DOHH2 (cell line): ENCODE measurements at regions not wholly inside any gene's neighbourhood (a gene's known extent, or its start where the extent isn't known, plus 50 kb on each side); places are given as distances from the start of the nearest gene placed in this dataset.

ENCODE experiments used
- H3F3A ChIP-seq: fragments of 200-600 bp; sonication (generic), shearing (Covaris generic); 2 replicates; pipeline ENCODE4 v1.6.0; 2016; ENCODE audit warnings: antibody characterized with exemption, mild to moderate bottlenecking; ENCODE audit not compliant: control insufficient read depth, insufficient read depth
- H3K27ac ChIP-seq: fragments of 200-600 bp; sonication (generic); 2 replicates; pipeline ENCODE4 v1.5.1; 2014; ENCODE audit warnings: low read depth, mild to moderate bottlenecking, low read length, moderate library complexity
- H3K27me3 ChIP-seq: fragments of 200-600 bp; sonication (generic); 2 replicates; pipeline ENCODE4 v1.6.1; 2014; ENCODE audit warnings: mild to moderate bottlenecking, low read length, mixed read lengths; ENCODE audit not compliant: control insufficient read depth
- H3K36me3 ChIP-seq: fragments of 200-600 bp; sonication (generic); 2 replicates; pipeline ENCODE4 v1.6.1; 2014; ENCODE audit warnings: mild to moderate bottlenecking, low read length, moderate library complexity, mixed read lengths; ENCODE audit not compliant: control insufficient read depth
- H3K4me1 ChIP-seq: fragments of 200-600 bp; sonication (generic); 2 replicates; pipeline ENCODE4 v1.6.1; 2014; ENCODE audit warnings: mild to moderate bottlenecking, low read length, mixed read lengths; ENCODE audit not compliant: control insufficient read depth
- H3K4me2 ChIP-seq: fragments of 200-600 bp; sonication (generic); 2 replicates; pipeline ENCODE4 v1.6.0; 2014; ENCODE audit warnings: mild to moderate bottlenecking, low read length, moderate library complexity
- H3K4me3 ChIP-seq: fragments of 200-600 bp; sonication (generic); 2 replicates; pipeline ENCODE4 v1.5.1; 2014; ENCODE audit warnings: mild to moderate bottlenecking, low read length, mixed read lengths
- H3K79me2 ChIP-seq: fragments of 200-600 bp; sonication (generic); 2 replicates; pipeline ENCODE4 v1.6.1; 2014; ENCODE audit warnings: mild to moderate bottlenecking, low read length, mixed read lengths; ENCODE audit not compliant: control insufficient read depth
- H3K9me2 ChIP-seq: fragments of 200-600 bp; sonication (generic); replicated peaks from 2 replicates; pipeline ENCODE4 v1.6.1; 2014; ENCODE audit warnings: mild to moderate bottlenecking, low read length, mixed read lengths; ENCODE audit not compliant: control insufficient read depth
- H3K9me3 ChIP-seq: fragments of 200-600 bp; sonication (generic); 2 replicates; pipeline ENCODE4 v1.6.1; 2014; ENCODE audit warnings: antibody characterized with exemption, low read length, mixed read lengths; ENCODE audit not compliant: control insufficient read depth, insufficient read depth
- H4K20me1 ChIP-seq: fragments of 200-600 bp; sonication (generic); 2 replicates; pipeline ENCODE4 v1.6.0; 2014; ENCODE audit warnings: low read depth, mild to moderate bottlenecking, antibody characterized with exemption, low read length, moderate library complexity; ENCODE audit not compliant: control insufficient read depth, insufficient read depth
- CTCF ChIP-seq: fragments of 200-600 bp; sonication (generic); IDR thresholded peaks from one replicate; pipeline ENCODE4 v1.5.1; 2014; ENCODE audit warnings: antibody characterized with exemption, mild to moderate bottlenecking, low read depth, low read length; ENCODE audit not compliant: poor library complexity, severe bottlenecking
- EZH2phosphoT487 ChIP-seq: fragments of 200-600 bp; sonication (generic); IDR thresholded peaks from 2 replicates; pipeline ENCODE4 v1.6.1; 2017; ENCODE audit warnings: borderline replicate concordance, mild to moderate bottlenecking, antibody characterized with exemption, low read length, moderate library complexity, mixed read lengths

GRCh38 chr9:113721856-113722255 is 154.3 kb upstream of the ZNF618 start:
- H3K9me3 ChIP-seq = no peaks in the 10 kb centered on the region
- TF ChIP-seq CTCF (no peak), EZH2phosphoT487 (no peak)

DNA sequence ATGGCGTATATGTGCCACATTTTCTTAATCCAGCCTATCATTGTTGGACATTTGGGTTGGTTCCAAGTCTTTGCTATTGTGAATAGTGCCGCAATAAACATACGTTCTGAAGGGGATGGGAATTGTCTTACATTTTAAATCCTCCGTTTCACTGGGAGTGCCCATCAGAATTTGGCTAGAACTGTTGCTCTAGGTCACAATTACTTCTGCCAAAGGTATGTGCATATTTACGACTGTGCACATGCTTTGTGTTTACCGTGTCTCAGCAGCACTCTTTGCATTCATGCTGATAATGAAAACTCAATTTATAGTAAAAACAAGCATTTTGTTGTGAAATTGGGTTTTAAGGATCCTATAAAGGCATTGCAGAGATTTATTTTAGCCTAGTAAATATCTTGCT is 151.9 kb upstream of the ZNF618 start:
- H3K4me2 ChIP-seq = no peak overlapping the region
- H3K9me2 ChIP-seq = no peaks in the 10 kb centered on the region
- H3K27ac ChIP-seq = no peak overlapping the region
- H3F3A ChIP-seq = no peaks in the 10 kb centered on the region
- no peaks in the 10 kb centered on the region for H3K4me1 ChIP-seq
- H3K4me3 ChIP-seq = no peak overlapping the region
- no peaks in the 10 kb centered on the region for H3K27me3 ChIP-seq
- no peaks in the 10 kb centered on the region for H3K36me3 ChIP-seq
- no peaks in the 10 kb centered on the region for H3K79me2 ChIP-seq
- no peak for TF ChIP-seq EZH2phosphoT487
- TF ChIP-seq CTCF = no peak
- no peaks in the 10 kb centered on the region for H3K9me3 ChIP-seq
- H4K20me1 ChIP-seq = no peaks in the 10 kb centered on the region

More at GRCh38 chr9:113721856-113722255, 154.3 kb upstream of the ZNF618 start:
- H3K4me1 ChIP-seq = no peaks in the 10 kb centered on the region
- no peaks in the 10 kb centered on the region for H3K36me3 ChIP-seq
- H4K20me1 ChIP-seq = no peaks in the 10 kb centered on the region
- no peaks in the 10 kb centered on the region for H3K27me3 ChIP-seq
- H3K79me2 ChIP-seq = no peaks in the 10 kb centered on the region
- no peaks in the 10 kb centered on the region for H3K9me2 ChIP-seq
- H3K27ac ChIP-seq = no peak overlapping the region
- no peak overlapping the region for H3K4me2 ChIP-seq
- H3K4me3 ChIP-seq = no peak overlapping the region
- H3F3A ChIP-seq = no peaks in the 10 kb centered on the region

- H4K20me1 ChIP-seq = no peaks in the 10 kb centered on the region
These were observed 147.1 kb upstream of the ZNF618 start for GRCh38 chr9:113728989-113729388.

More at GRCh38 chr9:113728989-113729388, 147.1 kb upstream of the ZNF618 start:
- H3K4me3 ChIP-seq = no peak overlapping the region
- peaks cover 4% of the 10 kb centered on the region; the same call in 1 of the 2 replicates for H3K27me3 ChIP-seq
- no peaks in the 10 kb centered on the region for H3F3A ChIP-seq
- no peaks in the 10 kb centered on the region for H3K9me2 ChIP-seq
- H3K27ac ChIP-seq = no peak overlapping the region
- H3K4me2 ChIP-seq = no peak overlapping the region
- H3K4me1 ChIP-seq = no peaks in the 10 kb centered on the region
- H3K9me3 ChIP-seq = 0 out of 2 replicates have a peak, but pooled peaks cover 6% of the 10 kb centered on the region
- no peaks in the 10 kb centered on the region for H3K36me3 ChIP-seq
- TF ChIP-seq CTCF (no peak), EZH2phosphoT487 (no peak)
- no peaks in the 10 kb centered on the region for H3K79me2 ChIP-seq
